ENCODE measurements at regions not wholly inside any gene's neighbourhood (a gene's known extent, or its start where the extent isn't known, plus 50 kb on each side); places are given as distances from the start of the nearest gene placed in this dataset.

DNA sequence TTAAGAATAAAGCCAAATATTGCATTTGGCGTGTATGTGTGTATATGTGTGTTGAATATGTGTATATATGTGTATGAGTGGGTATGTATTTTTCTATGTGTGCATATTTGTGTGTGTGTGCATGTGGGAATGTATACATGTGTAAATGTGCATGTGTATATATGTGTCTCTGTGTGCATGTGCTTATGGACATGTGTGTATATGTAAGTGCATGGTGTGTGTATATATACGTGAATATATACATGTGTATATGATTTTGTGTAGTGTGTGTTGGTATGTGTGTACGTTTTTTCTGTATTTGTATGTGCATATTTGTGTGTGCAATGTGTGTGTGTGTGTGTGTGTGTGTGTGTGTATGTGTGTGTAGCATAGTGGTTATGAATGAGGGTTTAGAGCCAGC, 1021.0 kb downstream of the AACS start:
- no peak for TF ChIP-seq TAF1 (IDR thresholded peaks at IDR 0.05; ENCODE audit: low read depth)
- TF ChIP-seq EP300 (conservative IDR thresholded peaks at IDR 0.05; ENCODE audit: poor library complexity, severe bottlenecking): no peak
- TF ChIP-seq RAD21 (conservative IDR thresholded peaks at IDR 0.05): no peak
- TF ChIP-seq, protein P1, sequence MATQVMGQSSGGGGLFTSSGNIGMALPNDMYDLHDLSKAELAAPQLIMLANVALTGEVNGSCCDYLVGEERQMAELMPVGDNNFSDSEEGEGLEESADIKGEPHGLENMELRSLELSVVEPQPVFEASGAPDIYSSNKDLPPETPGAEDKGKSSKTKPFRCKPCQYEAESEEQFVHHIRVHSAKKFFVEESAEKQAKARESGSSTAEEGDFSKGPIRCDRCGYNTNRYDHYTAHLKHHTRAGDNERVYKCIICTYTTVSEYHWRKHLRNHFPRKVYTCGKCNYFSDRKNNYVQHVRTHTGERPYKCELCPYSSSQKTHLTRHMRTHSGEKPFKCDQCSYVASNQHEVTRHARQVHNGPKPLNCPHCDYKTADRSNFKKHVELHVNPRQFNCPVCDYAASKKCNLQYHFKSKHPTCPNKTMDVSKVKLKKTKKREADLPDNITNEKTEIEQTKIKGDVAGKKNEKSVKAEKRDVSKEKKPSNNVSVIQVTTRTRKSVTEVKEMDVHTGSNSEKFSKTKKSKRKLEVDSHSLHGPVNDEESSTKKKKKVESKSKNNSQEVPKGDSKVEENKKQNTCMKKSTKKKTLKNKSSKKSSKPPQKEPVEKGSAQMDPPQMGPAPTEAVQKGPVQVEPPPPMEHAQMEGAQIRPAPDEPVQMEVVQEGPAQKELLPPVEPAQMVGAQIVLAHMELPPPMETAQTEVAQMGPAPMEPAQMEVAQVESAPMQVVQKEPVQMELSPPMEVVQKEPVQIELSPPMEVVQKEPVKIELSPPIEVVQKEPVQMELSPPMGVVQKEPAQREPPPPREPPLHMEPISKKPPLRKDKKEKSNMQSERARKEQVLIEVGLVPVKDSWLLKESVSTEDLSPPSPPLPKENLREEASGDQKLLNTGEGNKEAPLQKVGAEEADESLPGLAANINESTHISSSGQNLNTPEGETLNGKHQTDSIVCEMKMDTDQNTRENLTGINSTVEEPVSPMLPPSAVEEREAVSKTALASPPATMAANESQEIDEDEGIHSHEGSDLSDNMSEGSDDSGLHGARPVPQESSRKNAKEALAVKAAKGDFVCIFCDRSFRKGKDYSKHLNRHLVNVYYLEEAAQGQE (IDR thresholded peaks at IDR 0.05; ENCODE audit: borderline replicate concordance): no peak
- TF ChIP-seq POLR2AphosphoS5 (IDR thresholded peaks at IDR 0.05): no peak
- no peak for TF ChIP-seq MXI1 (conservative IDR thresholded peaks at IDR 0.05; ENCODE audit: poor library complexity, severe bottlenecking)
- TF ChIP-seq SMC3 (conservative IDR thresholded peaks at IDR 0.05; ENCODE audit: poor library complexity): no peak
- no peak for TF ChIP-seq EZH2 (IDR thresholded peaks at IDR 0.05; ENCODE audit: borderline replicate concordance, insufficient read depth, low read length, poor library complexity, severe bottlenecking)
- TF ChIP-seq, protein P2, sequence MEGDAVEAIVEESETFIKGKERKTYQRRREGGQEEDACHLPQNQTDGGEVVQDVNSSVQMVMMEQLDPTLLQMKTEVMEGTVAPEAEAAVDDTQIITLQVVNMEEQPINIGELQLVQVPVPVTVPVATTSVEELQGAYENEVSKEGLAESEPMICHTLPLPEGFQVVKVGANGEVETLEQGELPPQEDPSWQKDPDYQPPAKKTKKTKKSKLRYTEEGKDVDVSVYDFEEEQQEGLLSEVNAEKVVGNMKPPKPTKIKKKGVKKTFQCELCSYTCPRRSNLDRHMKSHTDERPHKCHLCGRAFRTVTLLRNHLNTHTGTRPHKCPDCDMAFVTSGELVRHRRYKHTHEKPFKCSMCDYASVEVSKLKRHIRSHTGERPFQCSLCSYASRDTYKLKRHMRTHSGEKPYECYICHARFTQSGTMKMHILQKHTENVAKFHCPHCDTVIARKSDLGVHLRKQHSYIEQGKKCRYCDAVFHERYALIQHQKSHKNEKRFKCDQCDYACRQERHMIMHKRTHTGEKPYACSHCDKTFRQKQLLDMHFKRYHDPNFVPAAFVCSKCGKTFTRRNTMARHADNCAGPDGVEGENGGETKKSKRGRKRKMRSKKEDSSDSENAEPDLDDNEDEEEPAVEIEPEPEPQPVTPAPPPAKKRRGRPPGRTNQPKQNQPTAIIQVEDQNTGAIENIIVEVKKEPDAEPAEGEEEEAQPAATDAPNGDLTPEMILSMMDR (IDR thresholded peaks at IDR 0.05; ENCODE audit: poor library complexity, severe bottlenecking): no peak
- no peaks in the 10 kb centered on the region for H3K27me3 ChIP-seq (ENCODE audit: insufficient read depth, low read depth, low read length)
- H3K4me2 ChIP-seq (ENCODE audit: low read length): no peak overlapping the region
- no peaks in the 10 kb centered on the region for H3K9me3 ChIP-seq (ENCODE audit: low read length)
- H3K4me3 ChIP-seq (ENCODE audit: low read length): no peak overlapping the region
- H3F3A ChIP-seq (ENCODE audit: insufficient read depth, low read length, poor library complexity, severe bottlenecking): no peaks in the 10 kb centered on the region
- H3K27ac ChIP-seq (ENCODE audit: low read length): no peak overlapping the region
- no peaks in the 10 kb centered on the region for H3K79me2 ChIP-seq (replicated peaks; ENCODE audit: insufficient read depth, low read length)
- H3K9me2 ChIP-seq (ENCODE audit: insufficient read depth, low read length): no peaks in the 10 kb centered on the region
- H4K20me1 ChIP-seq (ENCODE audit: insufficient read depth): no peaks in the 10 kb centered on the region
- no peak overlapping the region for H3K9ac ChIP-seq (ENCODE audit: low read length)
- no peak overlapping the region for H2AFZ ChIP-seq (ENCODE audit: low read depth, low read length)
- H3K36me3 ChIP-seq (ENCODE audit: insufficient read depth, low read length): no peaks in the 10 kb centered on the region

DNA sequence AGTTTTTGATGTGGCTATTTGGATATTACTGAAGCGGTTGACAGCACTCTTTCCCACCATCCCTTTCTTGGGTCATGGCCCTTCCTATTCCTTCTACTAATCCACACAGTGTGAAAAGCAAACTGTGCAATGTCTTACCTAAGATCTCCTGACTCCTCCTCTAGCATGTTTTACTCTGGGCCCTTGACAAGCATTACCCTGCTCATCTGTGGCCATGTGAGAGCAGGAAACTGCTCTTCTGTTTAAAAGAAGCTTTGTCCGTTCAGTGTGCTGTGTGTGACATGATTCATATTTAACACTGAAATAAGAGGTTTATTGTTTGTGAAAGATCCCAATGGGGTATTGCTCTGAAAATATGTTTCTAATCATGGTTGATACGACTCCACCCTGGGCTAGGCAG, 1022.5 kb downstream of the AACS start:
- Histone ChIP-seq H2AFZ (ENCODE audit: low read depth, low read length) (no peak overlapping the region), H3F3A (ENCODE audit: insufficient read depth, low read length, poor library complexity, severe bottlenecking) (no peaks in the 10 kb centered on the region), H4K20me1 (ENCODE audit: insufficient read depth) (no peaks in the 10 kb centered on the region), H3K27ac (ENCODE audit: low read length) (no peak overlapping the region), H3K9me3 (ENCODE audit: low read length) (no peaks in the 10 kb centered on the region), H3K27me3 (ENCODE audit: insufficient read depth, low read depth, low read length) (no peaks in the 10 kb centered on the region), H3K4me3 (ENCODE audit: low read length) (no peak overlapping the region), H3K9ac (ENCODE audit: low read length) (no peak overlapping the region), H3K4me2 (ENCODE audit: low read length) (no peak overlapping the region), H3K9me2 (ENCODE audit: insufficient read depth, low read length) (no peaks in the 10 kb centered on the region), H3K36me3 (ENCODE audit: insufficient read depth, low read length) (no peaks in the 10 kb centered on the region), H3K79me2 (replicated peaks; ENCODE audit: insufficient read depth, low read length) (no peaks in the 10 kb centered on the region)
- no peak for TF ChIP-seq EP300 (conservative IDR thresholded peaks at IDR 0.05; ENCODE audit: poor library complexity, severe bottlenecking)
- TF ChIP-seq RAD21 (conservative IDR thresholded peaks at IDR 0.05): no peak
- no peak for TF ChIP-seq EZH2 (IDR thresholded peaks at IDR 0.05; ENCODE audit: borderline replicate concordance, insufficient read depth, low read length, poor library complexity, severe bottlenecking)
- TF ChIP-seq, protein P1 (IDR thresholded peaks at IDR 0.05; ENCODE audit: borderline replicate concordance): no peak
- TF ChIP-seq SMC3 (conservative IDR thresholded peaks at IDR 0.05; ENCODE audit: poor library complexity): no peak
- no peak for TF ChIP-seq TAF1 (IDR thresholded peaks at IDR 0.05; ENCODE audit: low read depth)
- no peak for TF ChIP-seq MXI1 (conservative IDR thresholded peaks at IDR 0.05; ENCODE audit: poor library complexity, severe bottlenecking)
- TF ChIP-seq, protein P2 (IDR thresholded peaks at IDR 0.05; ENCODE audit: poor library complexity, severe bottlenecking): no peak
- TF ChIP-seq POLR2AphosphoS5 (IDR thresholded peaks at IDR 0.05): no peak
